CD8-positive, alpha-beta memory T cell (primary cell): ENCODE measurements at regions not wholly inside any gene's neighbourhood (a gene's known extent, or its start where the extent isn't known, plus 50 kb on each side); places are given as distances from the start of the nearest gene placed in this dataset.

Experiments
- CTCF ChIA-PET: fragments of 350-600 bp; sonication (Branson Sonifier 250); formaldehyde crosslinking; loops from one replicate; lab custom pipeline; 2021; ENCODE audit warnings: antibody characterized with exemption; lab: Charles Lee
- POLR2A ChIA-PET: fragments of 350-600 bp; sonication (Branson Sonifier 250); formaldehyde crosslinking; loops from one replicate; lab custom pipeline; 2021; ENCODE audit warnings: antibody characterized with exemption; lab: Charles Lee
- DNase-seq, 5 donors: peaks; one replicate each; pipeline versions ENCODE4 v3.0.0 to v3.0.0-alpha.2; 2020 to 2022; ENCODE audit warnings: mixed read lengths in 1 of 5
- H3K27ac ChIP-seq: one replicate; pipeline ENCODE4 v1.7.0; 2013; ENCODE audit warnings: low read depth, mild to moderate bottlenecking, low read length, moderate library complexity
- H3K27me3 ChIP-seq: 2 replicates; pipeline ENCODE4 v1.7.0; 2013; ENCODE audit warnings: low read length, mild to moderate bottlenecking; ENCODE audit not compliant: insufficient read depth, poor library complexity, severe bottlenecking
- H3K36me3 ChIP-seq: 2 replicates; pipeline ENCODE4 v1.7.0; 2013; ENCODE audit warnings: mild to moderate bottlenecking, low read length, moderate library complexity; ENCODE audit not compliant: insufficient read depth
- H3K4me1 ChIP-seq: 2 replicates; pipeline ENCODE4 v1.7.0; 2013; ENCODE audit warnings: mild to moderate bottlenecking, low read length, moderate library complexity; ENCODE audit not compliant: insufficient read depth
- H3K4me3 ChIP-seq: 2 replicates; pipeline ENCODE4 v1.7.0; 2013; ENCODE audit warnings: mild to moderate bottlenecking, low read length
- H3K9me3 ChIP-seq: 2 replicates; pipeline ENCODE4 v1.7.0; 2013; ENCODE audit warnings: mild to moderate bottlenecking, low read length
- H3K27ac Mint-ChIP-seq, 8 donors: one replicate each; pipeline ENCODE4 v1.8.0; 2020 to 2021; ENCODE audit warnings: mixed read lengths in 8 of 8, mild to moderate bottlenecking in 6 of 8, inconsistent platforms in 3 of 8, moderate library complexity in 3 of 8
- H3K27me3 Mint-ChIP-seq, 2 donors: one replicate each; pipeline ENCODE4 v1.8.0; 2020 to 2021; ENCODE audit warnings: mixed read lengths in 2 of 2, mild to moderate bottlenecking in 1 of 2, moderate library complexity in 1 of 2
- H3K36me3 Mint-ChIP-seq, 3 donors: one replicate each; pipeline ENCODE4 v1.8.0; 2020 to 2021; ENCODE audit warnings: mixed read lengths in 3 of 3, inconsistent platforms in 1 of 3, mild to moderate bottlenecking in 1 of 3
- H3K4me1 Mint-ChIP-seq, 3 donors: one replicate each; pipeline ENCODE4 v1.8.0; 2020 to 2021; ENCODE audit warnings: mixed read lengths in 3 of 3, inconsistent platforms in 1 of 3, mild to moderate bottlenecking in 1 of 3
- H3K4me3 Mint-ChIP-seq, 7 donors: one replicate each; pipeline ENCODE4 v1.8.0; 2020 to 2021; ENCODE audit warnings: mixed read lengths in 7 of 7, mild to moderate bottlenecking in 6 of 7, moderate library complexity in 4 of 7, inconsistent platforms in 2 of 7
- H3K9me3 Mint-ChIP-seq, 5 donors: one replicate each; pipeline ENCODE4 v1.8.0; 2020 to 2022; ENCODE audit warnings: mixed read lengths in 5 of 5, mild to moderate bottlenecking in 3 of 5, moderate library complexity in 2 of 5, inconsistent platforms in 1 of 5

DNA sequence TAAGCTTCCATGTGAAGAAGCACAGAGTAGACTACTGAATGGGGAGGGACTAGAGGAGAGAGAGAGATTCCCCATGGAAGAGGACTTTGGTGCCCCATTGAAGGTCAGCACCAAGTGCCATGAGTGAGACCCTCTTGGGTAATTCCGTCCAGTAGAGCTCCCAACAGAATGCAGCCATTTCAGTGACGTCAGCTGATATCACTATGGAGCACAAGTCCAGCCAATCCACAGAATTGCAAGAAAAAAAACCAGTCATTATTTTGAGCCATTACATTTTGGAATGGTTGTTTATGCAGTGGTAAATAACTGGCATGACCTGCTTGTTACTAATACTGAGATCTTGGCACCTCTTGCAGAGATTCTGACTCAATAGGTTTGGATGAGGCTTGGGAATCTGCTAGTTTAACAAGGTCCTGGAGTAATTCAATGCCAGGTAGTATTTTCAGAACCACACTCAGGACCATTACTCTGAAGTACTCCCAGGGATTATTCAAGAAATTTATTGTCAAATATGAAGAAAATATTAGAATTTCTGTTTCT is 52.6 kb upstream of the SP8 start:
- no peak for DNase-seq
- H3K4me1 Mint-ChIP-seq: no peaks in the 10 kb centered on the region
- H3K27ac Mint-ChIP-seq: no peak overlapping the region
- Histone ChIP-seq H3K4me3 (no peak overlapping the region), H3K9me3 (no peaks in the 10 kb centered on the region), H3K4me1 (no peaks in the 10 kb centered on the region), H3K27me3 (no peaks in the 10 kb centered on the region), H3K36me3 (no peaks in the 10 kb centered on the region), H3K27ac (no peak overlapping the region)
- no peaks in the 10 kb centered on the region for H3K27me3 Mint-ChIP-seq
- ChIA-PET CTCF (no interaction called here), POLR2A (no interaction called here)
- no peak overlapping the region for H3K4me3 Mint-ChIP-seq
- no peaks in the 10 kb centered on the region for H3K36me3 Mint-ChIP-seq
- H3K9me3 Mint-ChIP-seq: peaks cover 0 to 6% (median 0%) of the 10 kb centered on the region in 5 donors

- DNase-seq: no peak
- Mint-ChIP-seq H3K27me3 (no peaks in the 10 kb centered on the region), H3K4me1 (no peaks in the 10 kb centered on the region), H3K27ac (no peak overlapping the region), H3K36me3 (no peaks in the 10 kb centered on the region), H3K9me3 (peaks cover 0 to 6% (median 0%) of the 10 kb centered on the region in 5 donors), H3K4me3 (no peak overlapping the region)
- ChIA-PET CTCF (no interaction called here), POLR2A (no interaction called here)
- Histone ChIP-seq H3K4me3 (no peak overlapping the region), H3K9me3 (no peaks in the 10 kb centered on the region), H3K36me3 (no peaks in the 10 kb centered on the region), H3K4me1 (no peaks in the 10 kb centered on the region), H3K27me3 (no peaks in the 10 kb centered on the region), H3K27ac (no peak overlapping the region)
Measured at GRCh38 chr7:20839987-20840386, 53.3 kb upstream of the SP8 start.

DNA sequence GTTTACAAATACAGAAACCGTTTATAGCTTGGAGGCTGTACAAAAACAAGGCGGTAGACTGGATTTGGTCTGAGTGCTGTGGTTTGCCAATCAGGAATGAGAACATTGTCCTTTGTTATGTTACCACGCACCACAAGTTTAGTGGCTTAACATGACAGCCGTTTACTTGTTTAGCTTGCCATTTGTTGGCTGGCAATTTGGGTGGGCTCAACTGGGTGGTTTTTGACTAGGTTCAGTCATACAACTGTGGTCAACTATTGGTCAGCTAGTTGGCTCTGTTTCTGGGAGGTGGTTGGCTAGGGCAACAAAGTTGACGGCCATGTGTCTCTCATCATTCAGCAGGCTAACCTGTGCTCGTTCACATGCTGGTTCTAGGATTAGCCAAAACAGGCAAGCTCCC is 60.1 kb upstream of the SP8 start:
- Histone ChIP-seq H3K9me3 (no peaks in the 10 kb centered on the region), H3K4me1 (no peaks in the 10 kb centered on the region), H3K27me3 (no peaks in the 10 kb centered on the region), H3K36me3 (no peaks in the 10 kb centered on the region), H3K27ac (no peak overlapping the region), H3K4me3 (no peak overlapping the region)
- no peaks in the 10 kb centered on the region for H3K27me3 Mint-ChIP-seq
- no peaks in the 10 kb centered on the region for H3K4me1 Mint-ChIP-seq
- H3K36me3 Mint-ChIP-seq: no peaks in the 10 kb centered on the region
- no peak overlapping the region for H3K4me3 Mint-ChIP-seq
- CTCF ChIA-PET: no interaction called here
- no peak for DNase-seq
- H3K9me3 Mint-ChIP-seq: peaks cover 0 to 6% (median 0%) of the 10 kb centered on the region in 5 donors
- no peak overlapping the region for H3K27ac Mint-ChIP-seq
- POLR2A ChIA-PET: no interaction called here

DNA sequence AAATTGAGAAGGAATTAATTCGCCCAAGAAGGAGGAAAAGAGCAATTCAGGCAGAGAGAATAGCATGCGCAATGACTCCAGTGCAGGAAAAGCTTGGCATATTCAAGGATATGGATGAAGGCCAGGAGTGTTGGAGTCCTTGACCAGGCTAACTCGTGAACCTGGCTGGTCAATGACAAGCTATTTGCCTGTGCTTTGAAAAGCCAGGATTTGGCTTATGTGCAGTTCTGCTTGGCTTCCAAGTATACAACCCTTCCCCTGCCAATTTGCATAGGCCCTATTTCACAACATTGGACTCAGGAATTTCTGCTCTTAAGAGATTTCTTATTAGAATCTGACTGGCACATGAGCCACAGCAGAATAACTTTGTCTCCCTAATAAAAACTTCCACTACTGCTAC is 72.3 kb upstream of the SP8 start:
- H3K9me3 Mint-ChIP-seq: peaks cover 0 to 3% (median 0%) of the 10 kb centered on the region in 5 donors
- H3K27me3 ChIP-seq: no peaks in the 10 kb centered on the region
- CTCF ChIA-PET: no interaction called here
- no peak overlapping the region for H3K4me3 Mint-ChIP-seq
- no peak overlapping the region for H3K27ac ChIP-seq
- no peaks in the 10 kb centered on the region for H3K4me1 ChIP-seq
- no peak overlapping the region for H3K4me3 ChIP-seq
- H3K27ac Mint-ChIP-seq: no peak overlapping the region
- no peaks in the 10 kb centered on the region for H3K9me3 ChIP-seq
- no peaks in the 10 kb centered on the region for H3K27me3 Mint-ChIP-seq
- no peaks in the 10 kb centered on the region for H3K36me3 ChIP-seq
- no peaks in the 10 kb centered on the region for H3K4me1 Mint-ChIP-seq
- no peaks in the 10 kb centered on the region for H3K36me3 Mint-ChIP-seq
- no peak for DNase-seq
- POLR2A ChIA-PET: no interaction called here

- no peak overlapping the region for H3K4me3 ChIP-seq
- Mint-ChIP-seq H3K36me3 (no peaks in the 10 kb centered on the region), H3K9me3 (peaks cover 0 to 3% (median 0%) of the 10 kb centered on the region in 5 donors), H3K27ac (no peak overlapping the region), H3K4me3 (no peak overlapping the region), H3K27me3 (no peaks in the 10 kb centered on the region), H3K4me1 (no peaks in the 10 kb centered on the region)
- no peak for DNase-seq
- H3K9me3 ChIP-seq: no peaks in the 10 kb centered on the region
- POLR2A ChIA-PET: no interaction called here
- no peaks in the 10 kb centered on the region for H3K36me3 ChIP-seq
- H3K27ac ChIP-seq: no peak overlapping the region
- H3K4me1 ChIP-seq: no peaks in the 10 kb centered on the region
- H3K27me3 ChIP-seq: no peaks in the 10 kb centered on the region
- CTCF ChIA-PET: no interaction called here
Measured at GRCh38 chr7:20861468-20861867, 74.8 kb upstream of the SP8 start.

DNA sequence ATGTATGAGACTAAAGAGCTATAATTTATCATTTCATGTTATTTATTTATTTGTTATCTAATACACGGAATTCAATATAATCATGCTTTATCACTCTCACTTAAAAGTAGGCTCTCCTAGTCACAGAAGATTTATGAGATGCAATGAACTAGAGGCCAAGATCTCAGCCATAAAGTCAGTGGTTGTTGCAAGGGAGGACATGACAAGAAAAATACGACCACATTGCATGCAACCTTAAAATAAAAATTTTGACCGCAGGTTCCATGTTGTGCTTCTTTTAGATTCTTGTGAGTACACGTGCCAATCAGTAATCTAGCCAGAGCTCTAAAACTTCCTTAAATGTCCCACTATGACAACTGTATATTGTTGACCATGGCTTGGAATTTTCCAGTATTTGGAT is 75.9 kb upstream of the SP8 start:
- DNase-seq: no peak
- Histone ChIP-seq H3K36me3 (no peaks in the 10 kb centered on the region), H3K9me3 (no peaks in the 10 kb centered on the region), H3K27ac (no peak overlapping the region), H3K4me3 (no peak overlapping the region), H3K4me1 (no peaks in the 10 kb centered on the region), H3K27me3 (no peaks in the 10 kb centered on the region)
- CTCF ChIA-PET: no interaction called here
- Mint-ChIP-seq H3K9me3 (peaks cover 0 to 3% (median 0%) of the 10 kb centered on the region in 5 donors), H3K4me1 (no peaks in the 10 kb centered on the region), H3K36me3 (no peaks in the 10 kb centered on the region), H3K27ac (no peak overlapping the region), H3K4me3 (no peak overlapping the region), H3K27me3 (no peaks in the 10 kb centered on the region)
- POLR2A ChIA-PET: no interaction called here

DNA sequence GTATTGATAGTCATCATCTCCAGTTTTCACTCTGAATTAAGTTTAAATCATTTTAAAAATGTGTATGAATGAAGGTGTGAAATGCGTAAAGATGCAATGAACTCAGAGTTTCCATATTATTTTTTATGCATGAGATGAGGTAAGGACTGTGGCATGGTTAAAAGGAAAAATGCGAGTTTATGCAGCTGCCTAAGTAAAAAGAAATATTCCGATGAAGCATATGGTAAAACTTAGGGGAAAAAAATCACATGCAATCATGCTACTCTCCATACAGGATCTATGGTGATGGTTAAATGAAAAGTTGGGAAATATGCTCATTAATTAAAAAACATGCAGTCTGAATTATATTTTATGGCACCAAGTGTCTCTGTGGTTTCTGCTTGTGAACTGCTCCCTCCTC is 77.5 kb upstream of the SP8 start:
- CTCF ChIA-PET: no interaction called here

GRCh38 chr7:20865684-20866083 is 79.0 kb upstream of the SP8 start:
- Histone ChIP-seq H3K4me3 (no peak overlapping the region), H3K36me3 (no peaks in the 10 kb centered on the region), H3K27ac (no peak overlapping the region), H3K27me3 (no peaks in the 10 kb centered on the region), H3K4me1 (no peaks in the 10 kb centered on the region), H3K9me3 (no peaks in the 10 kb centered on the region)
- CTCF ChIA-PET: no interaction called here
- H3K4me3 Mint-ChIP-seq: no peak overlapping the region
- H3K27me3 Mint-ChIP-seq: no peaks in the 10 kb centered on the region
- H3K27ac Mint-ChIP-seq: no peak overlapping the region
- no peaks in the 10 kb centered on the region for H3K36me3 Mint-ChIP-seq
- no peaks in the 10 kb centered on the region for H3K4me1 Mint-ChIP-seq
- H3K9me3 Mint-ChIP-seq: no peaks in the 10 kb centered on the region
- DNase-seq: no peak
- POLR2A ChIA-PET: no interaction called here

More for the DNA sequence above, 77.5 kb upstream of the SP8 start:
- Histone ChIP-seq H3K27ac (no peak overlapping the region), H3K36me3 (no peaks in the 10 kb centered on the region), H3K4me3 (no peak overlapping the region), H3K4me1 (no peaks in the 10 kb centered on the region), H3K27me3 (no peaks in the 10 kb centered on the region), H3K9me3 (no peaks in the 10 kb centered on the region)
- no peaks in the 10 kb centered on the region for H3K36me3 Mint-ChIP-seq
- no peak for DNase-seq
- no peak overlapping the region for H3K27ac Mint-ChIP-seq
- H3K9me3 Mint-ChIP-seq: peaks cover 0 to 2% (median 0%) of the 10 kb centered on the region in 5 donors
- POLR2A ChIA-PET: no interaction called here
- no peak overlapping the region for H3K4me3 Mint-ChIP-seq
- no peaks in the 10 kb centered on the region for H3K27me3 Mint-ChIP-seq
- H3K4me1 Mint-ChIP-seq: no peaks in the 10 kb centered on the region

- Mint-ChIP-seq H3K36me3 (no peaks in the 10 kb centered on the region), H3K4me3 (no peak overlapping the region), H3K27ac (no peak overlapping the region), H3K4me1 (no peaks in the 10 kb centered on the region), H3K9me3 (peaks cover 0 to 5% (median 0%) of the 10 kb centered on the region in 5 donors), H3K27me3 (no peaks in the 10 kb centered on the region)
- Histone ChIP-seq H3K4me3 (no peak overlapping the region), H3K36me3 (no peaks in the 10 kb centered on the region), H3K27me3 (no peaks in the 10 kb centered on the region), H3K4me1 (no peaks in the 10 kb centered on the region), H3K27ac (no peak overlapping the region), H3K9me3 (no peaks in the 10 kb centered on the region)
- ChIA-PET CTCF (no interaction called here), POLR2A (no interaction called here)
- no peak for DNase-seq
Measured at GRCh38 chr7:20870977-20871376, 84.3 kb upstream of the SP8 start.
